Pancreas (tissue), 10 donors: ENCODE measurements at regions not wholly inside any gene's neighbourhood (a gene's known extent, or its start where the extent isn't known, plus 50 kb on each side); places are given as distances from the start of the nearest gene placed in this dataset.

Source experiments
- ATAC-seq, 4 donors: fragments of 200-7000 bp; cut with Tn5 transposase; one replicate each; pipeline versions ENCODE4 v1.8.0 to v1.9.1; 2020; ENCODE audit warnings: mild to moderate bottlenecking in 4 of 4, moderate library complexity in 4 of 4
- DNase-seq, 6 donors: peaks; one replicate each; pipeline ENCODE4 v3.0.0-alpha.2; 2020
- FAIRE-seq: peaks from 2 replicates; lab custom pipeline; 2012; peaks lifted over from hg19 to GRCh38; lab: Jason Lieb, UNC
- H3K27ac ChIP-seq, 4 donors: fragments of 200-600 bp; sonication (generic); 1 replicate in 3 of 4; 2 replicates in 1 of 4; pipeline versions ENCODE4 v1.5.0 to v1.8.0; 2020
- H3K27me3 ChIP-seq, 4 donors: fragments of 200-600 bp; one replicate each; pipeline ENCODE4 v1.8.0; 2021
- H3K36me3 ChIP-seq, 3 donors: fragments of 200-600 bp; sonication (generic) in 1 of 3; one replicate each; pipeline versions ENCODE4 v1.5.0 to v1.8.0; 2020 to 2021
- H3K4me1 ChIP-seq, 3 donors: fragments of 200-600 bp; one replicate each; pipeline ENCODE4 v1.8.0; 2021
- H3K4me3 ChIP-seq, 4 donors: fragments of 200-600 bp; sonication (generic) in 2 of 4; one replicate each; pipeline versions ENCODE4 v1.5.0 to v1.8.0; 2020 to 2021
- H3K9me3 ChIP-seq, 4 donors: fragments of 200-600 bp; one replicate each; pipeline ENCODE4 v1.8.0; 2021
- CTCF ChIP-seq, 4 donors: fragments of 200-600 bp; sonication (generic) in 3 of 4; IDR thresholded peaks; one replicate each; pipeline versions ENCODE4 v1.5.0 to v1.8.0; 2021; ENCODE audit warnings: antibody characterized with exemption in 4 of 4
- WGBS, 2 donors: extraction: QIAGEN DNeasy Blood & Tissue Kit; methylation state at CpG; one replicate each; pipeline ENCODE4 v1.1.7; 2013; 5-methylcytosine and 5-hydroxymethylcytosine counted together
- intact Hi-C, 3 donors: fragments of 100-400 bp; cut with DNase I; formaldehyde crosslinking; loops; one replicate each; pipeline versions ENCODE4 v1.11.1 to v1.14.2; 2022
- donor health status: healthy with polysubstance abuse.
- donor health status: DM: no; HTN: no; CAD: no; lungs with moderate emphysema.
- donor health status: DM: no; HTN: no; CAD: no.
- donor health status: control.
- donor health status: control.
- donor health status: Bipolar disorder and iron deficiency.
- donor health status: DM: yes; HTN: yes; CAD: no.
- donor health status: DM: no; HTN: no; CAD: no.
- donor health status: DM: no; HTN: no; CAD: no.
- donor health status: DM: yes; HTN: yes; CAD: no.

GRCh38 chr3:36633060-36633459 lies 131.3 kb downstream of the DCLK3 start:
- intact Hi-C loops: no loop called here
- Histone ChIP-seq H3K27ac (no peak overlapping the region), H3K27me3 (no peaks in the 10 kb centered on the region), H3K4me3 (no peak overlapping the region), H3K4me1 (no peaks in the 10 kb centered on the region), H3K9me3 (no peaks in the 10 kb centered on the region), H3K36me3 (no peaks in the 10 kb centered on the region)
- 78 to 87% methylated on average over 5 of the region's 5 CpGs for WGBS, 2 donors
- no peak for TF ChIP-seq CTCF (IDR thresholded peaks at IDR 0.05)
- DNase-seq: no peak
- ATAC-seq: no peak
- FAIRE-seq: no peak

DNA sequence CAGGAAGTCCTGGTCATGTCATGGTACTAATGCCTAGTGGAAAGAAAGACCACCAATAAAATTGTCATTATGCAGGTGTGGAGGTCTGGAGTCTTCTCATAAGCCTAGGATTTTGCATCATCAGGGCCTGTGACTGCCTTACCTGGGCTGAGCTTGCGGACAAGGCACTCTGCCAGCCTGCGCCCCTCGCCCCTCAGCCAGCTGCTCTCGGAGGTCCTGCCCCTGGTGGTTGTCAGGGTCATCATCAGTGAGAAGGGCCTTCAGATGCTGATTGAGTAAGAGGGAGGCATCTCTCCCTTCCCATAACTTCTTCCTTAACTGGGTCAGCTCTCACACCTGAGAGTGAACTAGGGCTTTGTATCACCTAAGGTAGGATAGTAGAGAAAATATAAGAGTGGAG lies 132.8 kb downstream of the DCLK3 start:
- DNase-seq: no peak
- H3K36me3 ChIP-seq: no peaks in the 10 kb centered on the region
- no peak overlapping the region for H3K4me3 ChIP-seq
- 68 to 80% methylated on average over 4 of the region's 4 CpGs for WGBS, 2 donors
- H3K27me3 ChIP-seq: no peaks in the 10 kb centered on the region
- intact Hi-C loops: no loop called here
- no peak for TF ChIP-seq CTCF (IDR thresholded peaks at IDR 0.05)
- no peak overlapping the region for H3K27ac ChIP-seq
- no peaks in the 10 kb centered on the region for H3K4me1 ChIP-seq
- no peak for FAIRE-seq
- ATAC-seq: no peak
- H3K9me3 ChIP-seq: no peaks in the 10 kb centered on the region

GRCh38 chr3:36615861-36616260 lies 148.5 kb downstream of the DCLK3 start:
- no peak overlapping the region for H3K4me3 ChIP-seq
- no peaks in the 10 kb centered on the region for H3K9me3 ChIP-seq
- intact Hi-C loops: no loop called here
- H3K27me3 ChIP-seq: no peaks in the 10 kb centered on the region
- no peak for DNase-seq
- ATAC-seq: no peak
- H3K36me3 ChIP-seq: no peaks in the 10 kb centered on the region
- FAIRE-seq: no peak
- no peak overlapping the region for H3K27ac ChIP-seq
- no peak for TF ChIP-seq CTCF (IDR thresholded peaks at IDR 0.05)
- H3K4me1 ChIP-seq: no peaks in the 10 kb centered on the region

- peaks cover 0 to 3% (median 0%) of the 10 kb centered on the region in 4 donors for H3K27me3 ChIP-seq
- no peak for TF ChIP-seq CTCF (IDR thresholded peaks at IDR 0.05)
- no peaks in the 10 kb centered on the region for H3K36me3 ChIP-seq
- FAIRE-seq: no peak
- H3K4me1 ChIP-seq: no peaks in the 10 kb centered on the region
- ATAC-seq: peak in 2 of 4 donors; percentile 27 to 42
- no peak overlapping the region for H3K4me3 ChIP-seq
- no peaks in the 10 kb centered on the region for H3K9me3 ChIP-seq
- WGBS, 2 donors: 6 to 10% methylated on average over 4 of the region's 4 CpGs
- intact Hi-C loops: no loop called here
- H3K27ac ChIP-seq: no peak overlapping the region
- DNase-seq: no peak
Observed at GRCh38 chr3:36606871-36607765, 157.2 kb downstream of the DCLK3 start.

DNA sequence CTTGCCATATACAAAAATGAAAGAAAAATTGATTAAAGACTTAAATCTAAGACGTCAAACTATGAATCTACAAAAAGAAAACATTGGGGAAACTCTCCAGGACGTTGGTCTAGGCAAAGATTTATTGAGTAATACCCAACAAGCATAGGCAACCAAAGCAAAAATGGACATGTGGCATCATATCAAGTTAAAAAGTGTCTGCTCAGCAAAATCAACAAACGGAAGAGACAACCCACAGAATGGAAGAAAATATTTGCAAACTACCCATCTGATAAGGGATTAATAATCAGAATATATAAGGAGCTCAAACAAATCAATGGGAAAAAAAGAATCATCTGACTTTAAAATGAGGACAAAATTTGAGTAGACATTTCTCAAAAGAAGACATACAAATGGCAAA lies 160.9 kb downstream of the DCLK3 start:
- no peak for TF ChIP-seq CTCF (IDR thresholded peaks at IDR 0.05)
- intact Hi-C loops: no loop called here
- DNase-seq (no peak), ATAC-seq (no peak), FAIRE-seq (no peak)
- no peaks in the 10 kb centered on the region for H3K9me3 ChIP-seq
- H3K36me3 ChIP-seq: no peaks in the 10 kb centered on the region
- H3K27ac ChIP-seq: no peak overlapping the region
- H3K4me3 ChIP-seq: no peak overlapping the region
- peaks cover 0 to 3% (median 0%) of the 10 kb centered on the region in 4 donors for H3K27me3 ChIP-seq
- no peaks in the 10 kb centered on the region for H3K4me1 ChIP-seq
- 19 to 22% methylated on average over 3 of the region's 3 CpGs for WGBS, 2 donors
